Stimulated activated CD4-positive, alpha-beta T cell treated with anti-CD3 and anti-CD28 coated beads, Interleukin-4, amount 100 ng/mL, for 48 hours (primary cell): ENCODE measurements at regions not wholly inside any gene's neighbourhood (a gene's known extent, or its start where the extent isn't known, plus 50 kb on each side); places are given as distances from the start of the nearest gene placed in this dataset.

Experiments
- DNase-seq, 2 donors: peaks; one replicate each; pipeline ENCODE4 v3.0.0-alpha.2; 2020; ENCODE audit warnings: low read depth in 2 of 2

DNA sequence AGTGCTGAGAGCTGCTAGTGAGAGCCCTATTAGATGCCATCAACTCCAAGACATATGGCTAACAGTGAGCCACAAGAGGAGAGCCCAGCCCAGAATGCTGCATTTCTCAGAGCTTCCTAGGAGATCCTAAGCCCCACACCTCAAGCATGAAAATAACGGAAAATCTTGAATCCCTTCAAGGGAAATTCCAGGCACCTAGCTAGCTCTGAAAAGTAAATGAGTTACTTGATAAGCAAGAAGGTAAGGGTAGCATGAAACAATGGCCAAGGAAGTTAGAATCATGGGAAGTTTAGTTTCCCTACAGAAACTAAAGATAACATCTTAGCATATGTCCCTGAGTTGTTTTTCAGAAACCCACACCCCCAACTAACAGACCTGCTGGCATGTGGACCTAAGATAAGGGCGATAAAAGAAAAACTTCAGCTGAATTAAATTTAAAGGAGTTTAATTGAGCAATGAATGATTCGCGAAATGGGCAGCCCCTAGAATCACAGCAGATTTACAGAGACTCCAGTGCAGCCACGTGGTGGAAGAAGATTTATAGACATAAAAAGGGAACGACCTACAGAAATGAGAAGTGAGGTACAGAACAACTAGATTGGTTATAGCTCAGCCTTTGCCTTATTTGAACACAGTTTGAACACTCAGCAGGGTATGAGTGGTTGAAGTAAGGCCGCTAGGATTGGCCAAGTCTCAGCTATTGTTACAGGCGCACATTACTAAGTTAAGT lies 301.3 kb upstream of the DACH1 start:
- DNase-seq: no peak

DNA sequence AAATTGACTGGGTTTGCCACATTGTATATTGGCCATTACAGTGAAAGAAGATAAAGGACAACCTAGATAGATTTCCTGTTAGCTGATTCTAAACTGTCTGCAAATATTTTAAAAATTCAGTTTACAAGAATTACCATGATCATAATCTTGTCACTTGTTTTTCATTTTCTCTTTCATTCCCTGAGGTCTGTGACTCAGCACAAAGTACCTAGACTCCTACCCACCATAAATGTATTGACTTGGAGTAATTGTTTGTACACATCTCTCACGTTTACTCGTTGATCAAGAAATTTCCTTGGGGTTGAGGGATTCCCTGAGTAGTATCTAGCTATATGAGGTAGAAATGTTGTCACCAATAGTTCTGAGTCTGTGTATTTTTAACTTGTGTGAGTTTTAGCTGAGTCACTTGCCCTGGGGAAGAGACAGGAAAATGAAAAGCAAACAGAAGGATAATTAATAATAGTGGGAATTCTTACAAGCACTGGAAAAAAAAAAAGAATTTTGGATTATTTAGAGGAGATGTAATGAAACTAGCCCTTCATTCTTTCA lies 299.2 kb upstream of the DACH1 start:
- DNase-seq: no peak

DNA sequence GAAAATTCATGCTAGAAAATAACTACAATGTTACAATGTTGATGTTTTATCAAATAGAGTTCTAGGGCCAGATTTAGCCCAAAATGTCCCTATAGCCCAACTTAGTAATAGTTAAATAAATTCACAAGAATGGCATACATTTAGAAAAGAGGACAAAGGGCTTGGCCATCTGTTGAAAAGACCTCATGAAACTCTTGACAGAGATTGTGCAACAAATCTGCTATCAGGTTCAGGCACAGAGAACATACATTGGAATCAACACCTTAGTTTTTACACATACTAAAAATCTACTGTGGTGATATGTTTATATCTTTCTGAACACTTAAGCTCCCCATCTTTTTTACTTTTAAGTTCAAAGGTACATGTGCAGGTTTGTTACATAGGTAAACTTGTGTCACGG lies 298.3 kb upstream of the DACH1 start:
- no peak for DNase-seq

DNA sequence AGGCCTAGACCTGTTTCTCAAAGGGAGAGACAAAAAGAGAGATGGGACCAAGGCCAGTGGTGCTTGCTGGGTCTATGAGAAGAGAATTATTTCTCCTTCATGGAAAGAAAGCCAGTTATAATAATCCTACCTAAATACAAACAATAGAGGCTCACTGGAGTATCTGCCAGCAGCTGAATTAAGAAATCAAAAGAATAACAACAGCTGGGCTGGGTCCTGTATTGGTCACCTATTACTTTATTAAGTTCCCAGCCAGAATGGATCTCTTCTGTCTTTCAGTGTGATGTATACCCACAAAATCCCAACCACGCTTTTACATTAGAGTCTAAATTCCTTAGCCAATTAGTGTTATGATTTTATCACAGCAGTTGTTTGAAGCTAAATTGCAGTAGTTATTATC lies 297.8 kb upstream of the DACH1 start:
- DNase-seq: no peak

DNA sequence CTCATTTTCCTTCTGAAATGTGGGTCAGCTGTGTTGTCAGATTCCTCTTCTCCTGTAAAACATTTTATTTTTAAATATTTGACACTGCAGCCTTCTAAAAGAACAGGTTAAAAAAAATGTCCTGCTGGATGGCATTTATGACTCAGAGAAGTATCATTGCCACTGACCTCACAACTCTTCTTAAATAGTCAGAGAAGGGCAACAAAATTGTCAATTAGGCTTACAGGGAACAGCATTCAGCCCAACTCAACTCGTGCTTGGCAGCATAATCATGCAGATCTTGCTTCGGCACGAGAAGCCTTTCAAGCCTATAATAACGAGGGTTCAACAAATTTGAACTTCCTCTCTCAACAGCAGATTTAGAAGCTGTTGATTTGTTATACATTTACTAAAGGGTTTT lies 296.7 kb upstream of the DACH1 start:
- no peak for DNase-seq

GRCh38 chr13:72160977-72161376 lies 294.0 kb upstream of the DACH1 start:
- DNase-seq: no peak

DNA sequence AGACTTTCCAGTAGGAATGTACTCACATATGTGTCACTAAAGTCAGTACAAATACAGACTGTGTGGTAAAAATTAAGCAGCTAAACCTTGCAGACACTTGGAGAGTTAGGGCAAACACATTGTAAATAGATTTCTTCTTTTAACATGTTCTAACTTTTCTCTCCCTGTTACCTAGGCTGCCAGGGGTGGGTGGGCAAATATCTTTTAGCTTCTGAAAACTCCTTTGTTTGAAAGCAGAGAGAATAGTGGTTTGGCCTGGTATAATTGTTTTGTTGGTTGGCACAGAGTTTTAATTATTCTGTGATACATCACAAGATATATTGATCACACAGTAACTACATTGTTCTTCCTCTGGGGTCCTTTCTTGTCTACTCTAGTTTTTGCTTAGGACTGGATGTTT lies 289.8 kb upstream of the DACH1 start:
- no peak for DNase-seq

GRCh38 chr13:72153272-72153671 lies 286.3 kb upstream of the DACH1 start:
- DNase-seq: no peak

DNA sequence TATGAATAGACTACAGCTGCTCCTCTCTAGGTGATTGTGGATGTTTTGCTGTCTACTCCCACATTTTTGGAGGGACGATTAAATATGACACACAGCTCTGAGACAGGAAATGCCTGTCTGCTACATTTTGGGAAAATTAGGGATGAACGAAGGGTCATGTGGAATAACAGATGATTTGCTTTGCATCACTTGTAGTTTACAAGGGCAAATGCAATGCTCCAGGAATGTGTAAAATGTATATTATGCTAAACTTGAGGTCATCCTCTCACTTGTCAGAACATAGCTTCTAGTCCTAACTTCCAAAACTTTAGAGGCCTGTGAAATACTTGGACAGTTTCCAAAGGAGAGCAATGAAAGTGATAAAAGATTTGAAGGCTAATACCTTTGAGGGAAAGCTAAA lies 284.2 kb upstream of the DACH1 start:
- no peak for DNase-seq

GRCh38 chr13:72150502-72150901 lies 283.5 kb upstream of the DACH1 start:
- DNase-seq: no peak

DNA sequence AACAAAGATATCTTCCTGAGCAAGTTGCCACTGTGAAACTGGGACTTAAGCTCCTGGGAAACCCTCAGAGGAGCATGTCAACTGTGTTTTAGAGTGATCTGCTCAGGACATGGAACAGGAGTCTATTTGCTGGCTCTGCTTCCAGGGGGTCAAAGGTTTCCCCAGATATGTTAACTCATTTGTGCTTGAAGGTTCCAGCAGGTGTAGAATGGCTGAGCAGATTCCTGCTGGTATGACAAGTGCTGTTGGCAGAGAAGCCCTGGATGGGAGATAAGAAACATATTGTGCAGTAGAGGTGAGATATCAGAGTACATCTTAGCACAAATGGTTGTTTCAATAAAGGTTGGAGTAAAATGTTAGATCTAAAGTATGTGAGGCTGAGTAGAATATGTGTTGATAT lies 282.7 kb upstream of the DACH1 start:
- DNase-seq: no peak

DNA sequence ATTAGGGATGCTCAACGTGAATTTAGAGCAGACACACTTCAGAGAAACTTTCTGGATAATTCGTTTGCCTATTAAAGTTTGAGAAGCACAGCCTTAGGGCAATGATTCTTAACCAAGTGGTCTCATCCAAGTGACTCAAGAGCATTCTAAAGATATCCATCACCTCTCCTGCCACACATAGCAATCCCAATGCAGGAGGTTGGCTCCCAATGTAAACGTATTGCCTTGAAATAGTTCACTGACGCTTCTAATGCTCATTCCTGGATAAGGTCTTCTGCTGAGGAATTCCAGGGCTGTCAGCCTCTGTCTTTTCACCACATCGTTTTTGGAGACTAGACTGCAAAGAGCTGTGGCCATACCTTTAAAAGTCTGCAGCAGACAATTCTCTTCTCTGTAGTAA lies 279.8 kb upstream of the DACH1 start:
- DNase-seq: no peak

DNA sequence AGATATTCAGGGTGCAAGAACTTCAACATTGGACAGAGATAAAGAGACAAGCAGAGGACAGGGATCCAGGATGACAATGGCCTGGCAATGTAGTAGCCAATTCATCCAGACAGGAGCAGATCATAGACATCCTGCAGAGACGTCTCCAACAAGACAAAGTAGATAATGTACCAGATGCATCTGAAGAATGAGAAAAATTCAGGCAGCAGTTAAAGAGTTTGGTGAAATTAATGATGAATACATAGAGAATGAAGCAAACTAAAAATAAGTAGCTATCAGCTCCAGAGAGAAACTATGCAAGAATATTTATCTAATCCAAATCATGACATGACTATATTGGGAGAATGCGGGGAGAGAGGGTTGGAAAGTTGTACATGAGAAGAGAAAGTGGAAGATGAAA lies 278.4 kb upstream of the DACH1 start:
- DNase-seq: no peak

GRCh38 chr13:72144636-72145035 lies 277.6 kb upstream of the DACH1 start:
- no peak for DNase-seq

DNA sequence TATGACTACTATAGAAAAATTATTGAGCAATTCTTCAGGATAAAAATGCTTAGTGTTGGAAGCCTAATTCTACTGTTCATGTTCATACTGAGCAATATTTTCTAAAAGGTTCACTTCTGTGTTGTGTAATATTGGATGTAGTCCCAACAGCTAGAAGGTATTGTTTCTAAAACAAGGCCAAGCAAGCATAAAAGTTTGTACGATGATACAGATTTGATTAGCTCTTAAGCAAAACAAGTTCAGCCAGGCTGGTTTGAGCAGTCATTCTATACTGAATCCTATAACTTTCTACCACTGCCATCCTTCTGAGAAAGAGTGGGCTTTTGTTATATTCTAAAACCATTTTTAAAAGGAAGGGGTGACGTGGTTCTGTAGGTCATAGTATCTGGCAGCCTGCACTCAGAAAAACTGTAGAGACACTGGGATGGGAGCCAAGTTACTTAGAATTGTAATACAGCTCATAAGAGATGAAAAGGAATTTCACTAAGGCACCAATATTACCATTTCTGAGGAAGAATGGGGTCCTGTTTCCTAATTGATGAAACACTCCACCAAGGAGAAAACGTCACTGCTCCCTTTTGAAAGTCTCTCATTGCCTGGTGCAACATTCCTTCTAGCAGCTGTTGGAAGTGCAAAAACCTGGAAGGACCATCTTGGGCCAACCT lies 275.0 kb upstream of the DACH1 start:
- DNase-seq: no peak

DNA sequence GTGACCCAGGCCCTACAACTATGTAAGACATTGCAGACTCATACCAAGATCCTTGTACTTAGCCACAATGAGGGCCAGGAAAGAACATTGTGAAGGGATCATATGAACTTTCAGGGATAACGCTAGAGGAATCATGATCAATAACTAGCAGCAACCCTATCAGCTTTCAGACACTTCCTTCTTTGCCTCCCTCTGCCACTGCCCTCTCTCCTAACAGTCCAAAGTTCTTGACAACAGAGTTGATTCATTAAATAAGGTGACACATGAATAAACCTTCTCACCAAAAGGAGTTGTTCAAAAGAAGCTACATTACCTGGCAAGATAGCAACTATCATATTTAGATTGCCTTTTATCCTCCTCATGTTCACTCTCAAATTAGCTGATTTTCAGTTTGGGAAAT lies 272.2 kb upstream of the DACH1 start:
- DNase-seq: no peak

DNA sequence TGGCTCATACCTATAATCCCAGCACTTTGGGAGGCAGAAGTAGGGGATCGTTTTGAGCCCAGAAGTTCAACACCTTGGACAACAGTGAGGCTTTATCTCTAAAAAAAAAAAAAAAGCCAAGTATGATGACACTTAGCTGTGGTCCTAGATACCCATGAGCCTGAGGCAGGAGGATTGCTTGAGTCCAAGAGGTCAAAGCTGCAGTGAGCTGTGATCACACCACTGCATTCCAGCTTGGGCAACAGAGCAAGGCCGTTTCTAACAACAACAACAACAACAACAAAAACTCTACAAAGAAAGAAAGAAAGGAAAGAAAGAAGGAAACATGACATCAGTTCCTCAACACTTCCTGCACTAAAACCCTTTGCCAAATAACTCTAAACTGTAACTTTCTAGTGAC lies 265.1 kb upstream of the DACH1 start:
- DNase-seq: no peak

- no peak for DNase-seq
These were observed 262.1 kb upstream of the DACH1 start for GRCh38 chr13:72129117-72129516.

- no peak for DNase-seq
These were observed 260.0 kb upstream of the DACH1 start for GRCh38 chr13:72127031-72127430.

GRCh38 chr13:72126424-72126823 lies 259.4 kb upstream of the DACH1 start:
- DNase-seq: no peak

DNA sequence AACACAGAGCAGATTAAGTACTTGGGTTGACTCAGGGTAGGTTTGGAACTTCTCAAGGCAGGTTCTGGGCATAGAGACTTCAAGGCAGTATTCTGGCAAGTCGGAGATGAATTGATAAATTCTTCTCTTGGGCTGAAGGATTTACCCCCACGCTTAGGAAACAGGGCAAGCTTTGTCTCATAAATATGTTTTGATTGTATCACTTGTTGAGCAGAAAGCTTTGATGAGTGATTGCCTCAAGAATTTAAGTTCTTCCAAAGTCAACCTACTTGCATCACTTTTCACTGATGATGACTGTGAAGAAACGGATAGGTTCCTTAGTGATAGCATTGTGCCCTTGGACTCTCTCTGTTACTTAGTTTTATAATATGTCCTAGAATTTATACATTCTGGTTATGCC lies 258.6 kb upstream of the DACH1 start:
- no peak for DNase-seq

DNA sequence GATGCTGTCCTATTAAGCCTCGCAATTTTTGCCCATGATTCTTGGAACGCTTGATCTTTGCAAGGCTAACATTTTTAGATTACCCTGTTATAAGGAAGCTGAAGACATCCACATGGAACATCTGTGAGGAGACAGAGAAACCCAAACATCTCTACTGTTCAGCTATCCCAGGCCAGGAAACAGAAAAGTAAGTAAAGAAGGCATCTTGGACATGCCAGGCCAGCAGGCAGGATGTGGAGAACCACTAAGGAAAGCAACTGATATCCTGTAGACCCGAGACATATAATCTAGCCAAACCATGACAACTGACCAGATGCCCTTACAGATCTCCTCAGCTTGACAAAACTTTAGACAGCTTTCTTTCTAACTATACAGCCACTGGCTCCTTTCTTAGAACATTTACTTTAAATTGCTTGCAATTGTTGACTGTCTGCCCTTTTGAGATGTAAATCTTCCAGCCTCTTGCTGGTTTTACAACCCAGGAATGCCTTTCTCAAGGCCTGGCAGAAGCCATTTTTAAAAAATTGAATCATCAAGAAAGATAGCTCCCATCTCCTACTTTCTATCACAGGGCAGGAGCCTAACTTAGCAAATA lies 255.8 kb upstream of the DACH1 start:
- no peak for DNase-seq

DNA sequence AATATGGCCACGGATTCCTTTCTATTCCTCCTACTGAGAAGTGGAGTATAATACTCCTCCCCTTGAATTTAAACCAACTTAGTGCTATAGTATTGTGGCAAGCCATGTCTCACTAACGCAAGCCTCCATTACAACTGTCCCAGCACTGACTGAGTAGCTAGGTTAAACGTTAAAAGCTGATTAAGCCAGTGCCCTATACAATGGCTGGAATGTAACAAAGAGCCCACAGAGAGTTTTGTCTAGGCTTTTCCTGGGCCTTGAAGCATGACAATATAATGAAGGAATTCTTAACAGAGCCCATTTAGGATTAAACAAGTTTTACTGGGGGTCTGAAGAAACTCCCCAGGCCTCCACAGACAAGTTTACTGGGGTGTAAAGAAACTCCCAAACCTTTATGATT lies 254.5 kb upstream of the DACH1 start:
- no peak for DNase-seq
